Large intestine (tissue), 3 donors: ENCODE measurements at regions not wholly inside any gene's neighbourhood (a gene's known extent, or its start where the extent isn't known, plus 50 kb on each side); places are given as distances from the start of the nearest gene placed in this dataset.
"Not testable (repeated sequence)": the region's sequence is repeated elsewhere in the genome, so short reads cannot be mapped to it uniquely, and the experiment has no call there.

Experiments
- DNase-seq, 2 donors: peaks; one replicate each; pipeline versions ENCODE4 v3.0.0 to v3.0.0-alpha.2; 2013
- H3K27ac ChIP-seq: one replicate; pipeline ENCODE4 v1.5.1; 2013; ENCODE audit warnings: low read length
- H3K27me3 ChIP-seq: 2 replicates; pipeline ENCODE4 v1.6.1; 2013; ENCODE audit warnings: low read length; ENCODE audit not compliant: control insufficient read depth, insufficient read depth
- H3K36me3 ChIP-seq: 2 replicates; pipeline ENCODE4 v1.6.1; 2013; ENCODE audit warnings: low read length; ENCODE audit not compliant: control insufficient read depth, insufficient read depth
- H3K4me1 ChIP-seq: one replicate; pipeline ENCODE4 v1.6.1; 2013; ENCODE audit warnings: low read length; ENCODE audit not compliant: control insufficient read depth, insufficient read depth
- H3K4me3 ChIP-seq: one replicate; pipeline ENCODE4 v1.5.1; 2013; ENCODE audit warnings: low read length
- H3K9me3 ChIP-seq: one replicate; pipeline ENCODE4 v1.6.1; 2013; ENCODE audit warnings: mild to moderate bottlenecking, low read depth, low read length, moderate library complexity; ENCODE audit not compliant: control insufficient read depth
- WGBS: methylation state at CpG from one replicate; pipeline ENCODE4 v1.1.5; 2013; ENCODE audit warnings: low lambda C conversion rate; ENCODE audit not compliant: insufficient coverage; 5-methylcytosine and 5-hydroxymethylcytosine counted together

DNA sequence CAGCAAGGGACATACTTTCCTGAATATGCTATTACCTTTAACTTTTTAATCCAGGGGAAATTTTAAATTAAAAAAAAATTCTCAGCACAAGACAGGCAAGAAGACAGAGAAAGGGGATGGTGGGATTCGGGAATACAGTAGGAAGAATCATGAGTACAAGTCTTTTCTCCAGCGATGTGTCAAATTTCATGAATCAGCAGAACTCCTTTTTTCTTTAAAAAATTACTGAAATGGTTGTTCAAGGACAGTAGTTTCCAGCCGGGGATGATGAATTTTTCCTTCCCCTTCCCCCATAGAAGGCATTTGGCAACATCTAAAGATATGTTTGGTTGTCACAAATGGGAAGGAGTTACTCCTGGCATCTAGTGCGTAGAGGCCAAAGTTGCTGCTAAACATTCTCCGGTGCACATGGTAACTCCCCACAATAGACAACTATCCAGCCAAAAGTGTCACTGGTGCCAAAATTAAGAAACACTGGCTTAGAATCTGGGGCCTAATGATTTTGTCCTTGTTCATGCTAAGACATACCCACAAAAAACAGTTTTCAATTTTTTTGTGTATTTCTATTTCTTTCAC lies 450.2 kb downstream of the CBLN4 start:
- 60% methylated on average over 1 of the region's 5 CpGs for WGBS

DNA sequence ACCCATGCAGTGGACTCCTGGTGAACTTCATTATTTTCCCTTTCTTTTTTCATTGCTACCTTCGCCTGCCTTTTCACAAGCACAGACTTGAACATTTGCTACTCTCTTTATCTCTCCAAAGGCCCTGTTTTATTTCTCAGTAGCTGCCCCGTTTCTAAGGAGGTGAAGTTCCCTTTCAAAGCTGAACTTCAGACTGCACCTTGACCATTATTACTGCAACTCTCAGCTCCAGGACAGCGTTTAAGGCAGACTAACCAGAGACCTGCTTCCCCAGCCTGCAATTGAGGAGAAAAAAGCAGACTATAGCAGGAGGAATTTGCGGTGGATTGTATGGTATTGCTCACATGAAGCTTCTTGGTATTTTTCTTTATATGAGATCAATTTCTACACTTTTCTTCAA lies 460.7 kb downstream of the CBLN4 start:
- no peaks in the 10 kb centered on the region for H3K27me3 ChIP-seq
- no peaks in the 10 kb centered on the region for H3K9me3 ChIP-seq
- DNase-seq: no peak
- H3K4me3 ChIP-seq: no peak overlapping the region
- no peaks in the 10 kb centered on the region for H3K36me3 ChIP-seq
- WGBS: 60% methylated on average over 1 of the region's 4 CpGs
- no peaks in the 10 kb centered on the region for H3K4me1 ChIP-seq
- no peak overlapping the region for H3K27ac ChIP-seq

More for the DNA sequence above, 450.2 kb downstream of the CBLN4 start:
- H3K9me3 ChIP-seq: no peaks in the 10 kb centered on the region
- H3K4me1 ChIP-seq: no peaks in the 10 kb centered on the region
- no peaks in the 10 kb centered on the region for H3K36me3 ChIP-seq
- H3K4me3 ChIP-seq: no peak overlapping the region
- no peak for DNase-seq
- H3K27me3 ChIP-seq: no peaks in the 10 kb centered on the region
- no peak overlapping the region for H3K27ac ChIP-seq

DNA sequence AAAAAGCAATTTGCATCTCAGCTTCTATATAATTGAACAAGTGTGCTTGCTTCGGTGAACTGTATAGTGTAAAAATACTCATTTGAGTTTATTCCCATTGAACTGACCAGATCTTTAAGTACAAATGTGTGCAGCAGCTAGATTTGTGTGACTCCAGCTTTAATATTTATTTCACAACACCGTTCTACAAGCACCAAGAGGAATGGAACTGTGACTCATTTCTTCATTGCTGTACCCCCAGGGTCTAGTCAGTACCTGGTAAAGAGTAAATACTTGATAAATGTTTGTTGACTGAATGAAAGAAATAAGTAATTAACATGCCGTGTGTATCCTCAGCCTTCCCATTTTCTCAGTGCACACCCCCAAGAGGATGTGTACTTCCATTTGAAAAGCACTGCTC lies 464.8 kb downstream of the CBLN4 start:
- no peak overlapping the region for H3K4me3 ChIP-seq
- H3K4me1 ChIP-seq: no peaks in the 10 kb centered on the region
- WGBS: no CpG with 5 or more reads among the region's 3 CpGs
- no peak overlapping the region for H3K27ac ChIP-seq
- H3K36me3 ChIP-seq: no peaks in the 10 kb centered on the region
- DNase-seq: no peak
- no peaks in the 10 kb centered on the region for H3K9me3 ChIP-seq
- no peaks in the 10 kb centered on the region for H3K27me3 ChIP-seq

DNA sequence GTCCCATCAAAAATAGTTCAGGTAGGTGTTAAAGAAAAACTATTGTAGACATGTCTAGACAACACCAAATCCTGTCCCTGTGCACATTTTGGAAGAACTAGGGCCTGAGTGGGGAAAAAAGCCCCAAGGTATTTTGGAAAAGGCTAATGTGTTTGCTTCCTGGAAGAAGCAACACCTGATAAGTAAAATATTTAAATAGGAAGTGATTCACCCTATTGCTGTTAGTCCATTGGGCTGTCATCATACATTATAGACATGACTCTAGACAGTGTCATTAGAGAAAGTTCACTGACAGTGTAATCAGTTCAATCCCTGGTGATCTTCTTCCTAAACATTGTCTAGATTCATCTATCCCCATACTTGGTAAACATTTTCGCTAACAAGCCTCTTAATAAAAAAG lies 465.3 kb downstream of the CBLN4 start:
- Histone ChIP-seq H3K4me1 (no peaks in the 10 kb centered on the region), H3K27me3 (no peaks in the 10 kb centered on the region), H3K27ac (no peak overlapping the region), H3K36me3 (no peaks in the 10 kb centered on the region), H3K4me3 (no peak overlapping the region), H3K9me3 (no peaks in the 10 kb centered on the region)
- WGBS: 83% methylated on average over 1 of the region's 1 CpG
- no peak for DNase-seq

DNA sequence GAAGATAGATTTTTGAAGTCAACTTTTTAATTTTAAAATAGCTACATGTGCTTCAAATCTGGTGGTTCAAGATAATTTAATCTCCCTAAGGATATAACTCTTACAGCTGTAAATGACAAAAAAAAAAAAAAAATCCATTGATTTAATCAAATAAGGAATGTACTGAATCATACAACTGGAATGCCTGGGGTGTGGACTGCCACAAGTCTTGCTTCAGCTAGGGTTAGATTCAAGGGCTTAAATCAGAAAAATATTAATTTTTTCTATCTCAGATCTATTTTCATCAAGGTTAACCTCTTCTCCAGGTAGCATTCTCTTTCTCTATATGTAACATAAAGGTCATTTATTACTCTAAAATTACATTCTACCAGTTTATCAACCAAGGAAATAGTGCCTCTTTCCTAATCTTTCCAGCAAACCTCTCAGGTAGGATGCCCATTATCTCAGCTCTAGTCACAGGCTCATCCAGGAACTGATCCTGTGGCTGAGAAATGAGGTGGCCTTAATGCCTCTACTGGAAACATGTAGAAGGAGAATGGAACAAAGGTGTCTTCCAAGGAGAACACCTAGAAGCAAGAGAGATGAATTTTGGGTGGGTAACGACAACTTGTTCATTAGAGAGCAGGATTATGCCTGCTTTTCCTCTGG lies 466.9 kb downstream of the CBLN4 start:
- no CpG with 5 or more reads among the region's 1 CpG for WGBS
- no peaks in the 10 kb centered on the region for H3K27me3 ChIP-seq
- DNase-seq: no peak

DNA sequence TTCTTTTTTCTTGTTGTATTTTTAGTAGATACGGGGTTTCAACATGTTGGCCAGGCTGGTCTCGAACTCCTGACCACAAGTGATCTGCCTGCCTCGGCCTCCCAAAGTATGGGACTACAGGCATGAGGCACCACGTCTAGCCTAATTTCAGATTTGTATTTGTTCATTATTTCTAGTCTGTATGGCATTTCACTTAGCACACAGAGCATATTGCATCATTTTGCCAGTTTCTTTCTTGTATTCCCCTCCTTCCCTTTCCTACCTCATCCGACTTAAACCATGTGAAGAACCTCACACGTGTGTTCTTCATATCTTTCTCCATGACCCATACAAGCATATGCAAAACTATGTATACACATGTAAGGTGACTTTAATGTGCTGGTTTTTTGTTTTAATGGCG lies 470.0 kb downstream of the CBLN4 start:
- Histone ChIP-seq H3K4me1 (no peaks in the 10 kb centered on the region), H3K27ac (no peak overlapping the region), H3K27me3 (no peaks in the 10 kb centered on the region), H3K4me3 (no peak overlapping the region), H3K36me3 (no peaks in the 10 kb centered on the region), H3K9me3 (no peaks in the 10 kb centered on the region)
- 80% methylated on average over 3 of the region's 7 CpGs for WGBS
- no peak for DNase-seq

More for the DNA sequence above, 466.9 kb downstream of the CBLN4 start:
- Histone ChIP-seq H3K27ac (no peak overlapping the region), H3K9me3 (no peaks in the 10 kb centered on the region), H3K36me3 (no peaks in the 10 kb centered on the region), H3K4me1 (no peaks in the 10 kb centered on the region), H3K4me3 (no peak overlapping the region)

DNA sequence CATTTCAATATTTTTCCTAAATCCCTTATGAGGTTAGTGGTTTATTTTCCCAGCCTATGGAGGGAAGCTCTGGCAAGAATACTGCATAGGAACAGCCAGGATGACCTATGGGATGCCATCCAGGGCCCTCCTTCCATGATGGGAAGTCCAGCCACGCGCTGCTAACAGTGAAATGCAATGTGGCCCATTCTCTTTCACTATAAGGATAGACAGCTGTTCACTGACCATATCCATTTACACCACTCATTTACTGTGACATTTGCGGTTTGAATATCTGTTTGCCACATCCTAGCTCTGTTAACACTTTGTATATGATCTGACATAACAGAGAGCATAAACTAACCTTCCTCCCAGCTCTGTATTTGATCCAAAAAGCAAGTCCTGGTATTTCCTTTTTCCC lies 471.7 kb downstream of the CBLN4 start:
- DNase-seq: no peak
- Histone ChIP-seq H3K4me1 (no peaks in the 10 kb centered on the region), H3K9me3 (no peaks in the 10 kb centered on the region), H3K27ac (no peak overlapping the region), H3K36me3 (no peaks in the 10 kb centered on the region), H3K4me3 (no peak overlapping the region), H3K27me3 (no peaks in the 10 kb centered on the region)
- WGBS: 100% methylated on average over 1 of the region's 3 CpGs

DNA sequence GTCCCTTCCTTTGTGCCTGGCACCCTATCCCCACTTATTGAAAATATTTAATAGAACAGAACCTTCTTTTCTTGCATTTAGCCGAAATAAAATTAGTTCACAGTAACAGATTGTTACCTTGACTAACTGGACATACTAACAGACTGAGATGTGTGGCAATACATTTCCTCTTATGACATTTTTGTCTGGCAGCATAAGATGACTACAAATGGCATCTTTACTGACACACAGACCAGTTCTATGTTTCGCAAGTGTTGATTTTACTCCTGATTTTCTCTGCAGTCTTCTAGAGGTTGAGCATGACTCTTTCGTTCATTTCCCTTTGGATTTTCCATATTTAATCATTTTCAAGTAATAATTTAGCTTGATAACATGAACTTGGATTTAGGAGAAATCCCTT lies 474.6 kb downstream of the CBLN4 start:
- Histone ChIP-seq H3K9me3 (no peaks in the 10 kb centered on the region), H3K27me3 (no peaks in the 10 kb centered on the region), H3K4me1 (no peaks in the 10 kb centered on the region), H3K27ac (no peak overlapping the region), H3K4me3 (no peak overlapping the region), H3K36me3 (no peaks in the 10 kb centered on the region)
- no peak for DNase-seq
- WGBS: 90% methylated on average over 1 of the region's 3 CpGs

DNA sequence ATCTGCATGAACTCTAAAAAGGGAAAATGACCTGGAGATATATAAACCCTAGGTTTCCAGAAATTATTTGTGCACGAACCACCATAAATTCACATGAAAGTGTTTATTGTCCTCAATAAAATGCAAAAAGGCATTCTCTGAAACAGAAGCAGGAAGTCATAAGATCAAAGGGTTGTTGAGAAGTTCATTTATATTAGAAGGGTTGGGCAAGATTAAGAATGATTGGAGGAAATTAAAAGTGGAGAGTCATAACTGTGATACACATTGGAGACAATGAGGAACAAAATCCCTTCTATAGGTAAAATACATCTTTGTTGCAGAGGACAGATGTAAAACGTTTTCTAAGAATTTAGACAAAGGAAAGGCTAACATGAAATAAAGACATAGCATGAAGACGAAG lies 476.8 kb downstream of the CBLN4 start:
- WGBS: 50% methylated on average over 3 of the region's 3 CpGs
- Histone ChIP-seq H3K27me3 (no peaks in the 10 kb centered on the region), H3K4me3 (no peak overlapping the region), H3K4me1 (no peaks in the 10 kb centered on the region), H3K27ac (no peak overlapping the region), H3K9me3 (no peaks in the 10 kb centered on the region), H3K36me3 (no peaks in the 10 kb centered on the region)
- DNase-seq: no peak

DNA sequence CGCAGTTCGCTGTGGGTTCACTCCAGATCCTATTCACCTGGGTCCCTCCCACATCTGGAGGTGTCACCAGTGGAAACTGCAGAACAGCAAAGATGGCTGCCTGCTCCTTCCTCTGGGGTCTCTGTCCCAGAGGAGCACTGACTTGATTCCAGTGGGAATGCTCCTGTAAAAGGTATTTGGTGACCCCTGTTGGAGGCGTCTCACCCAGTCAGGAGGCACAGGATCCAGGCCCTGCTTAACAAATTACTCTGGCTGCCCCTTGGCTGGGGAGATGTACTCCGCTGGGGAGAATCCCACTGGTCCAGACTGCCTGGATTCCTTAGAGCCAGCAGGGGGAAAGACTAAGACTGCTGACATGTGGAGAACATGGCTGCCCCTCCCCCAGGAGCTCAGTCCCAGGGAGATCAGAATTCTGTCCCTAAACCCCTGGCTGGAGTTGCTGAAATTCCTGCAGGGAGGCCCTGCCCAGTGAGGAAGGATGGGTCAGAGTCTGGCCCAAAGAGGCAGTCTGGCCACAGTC lies 483.0 kb downstream of the CBLN4 start:
- H3K27ac ChIP-seq: no peak overlapping the region
- H3K9me3 ChIP-seq: no peaks in the 10 kb centered on the region
- H3K27me3 ChIP-seq: no peaks in the 10 kb centered on the region
- no peak for DNase-seq
- H3K36me3 ChIP-seq: no peaks in the 10 kb centered on the region
- WGBS: 70% methylated on average over 2 of the region's 4 CpGs
- no peak overlapping the region for H3K4me3 ChIP-seq
- H3K4me1 ChIP-seq: no peaks in the 10 kb centered on the region

DNA sequence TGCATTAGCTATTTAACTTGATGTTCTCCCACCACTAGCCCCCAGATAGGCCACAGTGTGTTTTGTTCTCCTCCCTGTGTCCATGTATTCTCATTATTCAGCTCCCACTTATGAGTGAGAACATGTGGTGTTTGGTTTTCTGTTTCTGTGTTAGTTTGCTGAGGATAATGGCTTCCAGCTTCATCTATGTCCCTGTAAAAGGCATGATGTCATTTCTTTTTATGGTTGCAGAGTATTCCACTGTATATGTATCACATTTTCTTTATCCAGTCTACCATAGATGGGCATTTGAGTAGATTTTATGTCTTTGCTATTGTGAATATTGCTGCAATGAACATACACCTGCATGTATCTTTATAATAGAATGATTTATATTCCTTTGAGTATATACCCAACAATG lies 487.7 kb downstream of the CBLN4 start:
- H3K4me1 ChIP-seq, H3K4me3 ChIP-seq, H3K27ac ChIP-seq, H3K36me3 ChIP-seq, H3K9me3 ChIP-seq, H3K27me3 ChIP-seq, DNase-seq: not testable (repeated sequence)
